Endothelial cell of hepatic sinusoid (primary cell): ENCODE measurements at regions not wholly inside any gene's neighbourhood (a gene's known extent, or its start where the extent isn't known, plus 50 kb on each side); places are given as distances from the start of the nearest gene placed in this dataset.

Experiments used
- in situ Hi-C: cut with HindIII; loops from 2 replicates; pipeline ENCODE4 v1.10.0; 2017; ENCODE audit warnings: low sequenced_read_pairs

GRCh38 chr18:10365021-10365500 lies 89.4 kb upstream of the APCDD1 start:
- in situ Hi-C loops: no loop called here

- in situ Hi-C loops: no loop called here
Measured at GRCh38 chr18:10365901-10366300, 88.5 kb upstream of the APCDD1 start.

- in situ Hi-C loops: no loop called here
Measured at GRCh38 chr18:10367836-10368235, 86.6 kb upstream of the APCDD1 start.

DNA sequence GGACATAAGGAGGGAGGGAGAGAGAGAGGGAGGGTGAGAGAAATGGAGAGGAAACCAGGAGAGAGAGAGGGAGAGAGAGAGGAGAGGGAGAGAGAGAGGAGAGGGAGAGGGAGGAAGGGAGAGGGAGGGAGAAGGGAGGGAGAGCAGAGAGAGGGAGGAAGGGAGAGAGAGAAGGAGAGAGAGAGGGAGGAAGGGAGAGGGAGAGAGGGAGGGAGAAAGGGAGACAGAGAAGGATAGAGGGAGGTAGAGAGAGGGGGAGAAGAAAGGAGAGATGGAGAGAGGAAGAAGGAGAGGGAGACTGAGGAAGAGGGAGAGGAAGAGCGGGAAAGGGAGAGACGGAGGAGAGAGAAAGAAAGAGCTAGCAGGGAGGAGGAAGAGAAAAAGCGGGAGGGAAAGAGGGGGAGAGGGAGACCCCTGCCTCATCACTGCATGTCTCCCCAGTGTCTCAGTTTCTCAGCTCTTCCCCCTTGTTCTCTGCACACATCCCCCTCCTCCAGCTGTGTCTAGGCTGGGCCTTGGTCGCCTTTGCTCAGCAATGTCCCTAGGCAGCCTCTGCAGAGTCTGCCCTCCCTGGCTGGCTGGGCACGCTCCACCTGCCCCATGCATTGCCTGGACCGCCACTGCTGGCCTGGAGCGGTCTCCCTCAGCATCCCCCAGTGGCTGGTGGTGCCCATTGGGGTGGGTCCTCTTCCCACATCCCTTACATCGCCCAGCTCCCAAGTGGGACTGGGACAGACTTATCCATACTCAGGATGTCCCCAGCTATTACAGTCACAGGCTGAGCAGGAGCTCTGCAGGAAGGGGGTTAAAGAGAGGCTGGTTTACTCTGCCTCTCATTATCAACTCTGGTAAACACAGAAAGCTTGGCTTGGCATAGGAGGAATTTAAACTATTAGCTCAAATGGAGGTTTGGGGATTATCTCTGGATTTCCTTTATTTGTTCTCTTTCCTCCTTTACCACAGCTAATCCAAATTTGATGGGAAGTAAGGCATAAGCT lies 85.7 kb upstream of the APCDD1 start:
- in situ Hi-C loops: no loop called here

DNA sequence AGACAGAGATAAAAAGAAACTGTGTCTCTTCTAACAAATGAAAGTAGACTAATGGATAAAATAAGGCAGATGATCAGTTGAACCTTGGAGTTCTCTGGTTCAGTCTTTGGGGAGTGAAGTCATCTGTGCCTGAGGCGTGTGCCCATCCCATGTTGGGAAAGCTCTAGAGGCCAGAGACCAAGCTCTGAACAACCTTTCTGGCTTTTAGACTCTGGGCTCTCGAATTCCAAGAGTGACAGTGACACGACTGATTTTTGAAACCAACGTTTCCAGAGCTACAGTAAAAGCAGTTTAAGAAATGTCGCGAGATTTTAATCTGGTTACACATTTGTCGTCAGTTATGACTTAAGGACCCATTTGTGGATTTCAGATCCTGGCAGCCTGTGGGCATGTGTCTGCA lies 83.7 kb upstream of the APCDD1 start:
- in situ Hi-C loops: no loop called here

DNA sequence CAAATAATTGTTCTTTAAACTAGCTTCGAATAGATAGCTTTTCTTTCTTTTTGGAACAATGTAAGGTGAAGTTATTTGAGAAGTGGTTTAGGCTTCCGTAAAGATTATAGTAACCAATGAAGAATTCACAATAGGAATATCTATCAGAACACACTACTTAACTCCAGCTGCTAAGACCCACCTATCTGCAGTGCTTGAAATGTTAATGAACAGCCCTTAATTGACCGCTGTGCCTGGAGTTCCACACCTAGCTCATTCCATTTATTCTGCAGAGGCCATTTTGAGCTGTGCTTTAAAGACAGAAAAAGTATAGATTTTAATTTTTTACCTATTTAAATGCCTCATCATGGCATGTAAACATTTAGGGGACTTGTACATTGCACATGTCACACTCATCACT lies 83.3 kb upstream of the APCDD1 start:
- in situ Hi-C loops: no loop called here

- in situ Hi-C loops: no loop called here
Measured at GRCh38 chr18:10374195-10374594, 80.2 kb upstream of the APCDD1 start.

GRCh38 chr18:10374636-10375293 lies 79.7 kb upstream of the APCDD1 start:
- in situ Hi-C loops: no loop called here

- in situ Hi-C loops: no loop called here
Measured at GRCh38 chr18:10376731-10377130, 77.7 kb upstream of the APCDD1 start.

DNA sequence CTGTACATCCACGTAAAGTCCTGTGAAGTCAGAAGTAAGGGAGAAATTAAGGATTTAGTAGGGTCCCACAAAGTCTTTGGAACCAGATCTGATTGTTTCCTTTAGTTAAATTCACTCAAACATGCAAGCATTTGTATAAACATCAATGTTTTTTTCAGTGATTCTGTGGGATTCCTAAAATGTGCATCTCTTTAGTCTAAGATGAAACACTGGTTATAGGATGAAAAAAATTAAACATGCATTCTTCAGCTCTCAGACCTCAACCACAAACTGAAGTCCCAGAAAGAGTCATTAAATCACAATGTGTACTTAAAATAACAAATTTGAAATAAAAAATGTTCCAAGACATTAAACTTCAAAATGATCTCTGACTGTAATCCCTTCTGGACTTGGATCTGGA lies 76.5 kb upstream of the APCDD1 start:
- in situ Hi-C loops: no loop called here

DNA sequence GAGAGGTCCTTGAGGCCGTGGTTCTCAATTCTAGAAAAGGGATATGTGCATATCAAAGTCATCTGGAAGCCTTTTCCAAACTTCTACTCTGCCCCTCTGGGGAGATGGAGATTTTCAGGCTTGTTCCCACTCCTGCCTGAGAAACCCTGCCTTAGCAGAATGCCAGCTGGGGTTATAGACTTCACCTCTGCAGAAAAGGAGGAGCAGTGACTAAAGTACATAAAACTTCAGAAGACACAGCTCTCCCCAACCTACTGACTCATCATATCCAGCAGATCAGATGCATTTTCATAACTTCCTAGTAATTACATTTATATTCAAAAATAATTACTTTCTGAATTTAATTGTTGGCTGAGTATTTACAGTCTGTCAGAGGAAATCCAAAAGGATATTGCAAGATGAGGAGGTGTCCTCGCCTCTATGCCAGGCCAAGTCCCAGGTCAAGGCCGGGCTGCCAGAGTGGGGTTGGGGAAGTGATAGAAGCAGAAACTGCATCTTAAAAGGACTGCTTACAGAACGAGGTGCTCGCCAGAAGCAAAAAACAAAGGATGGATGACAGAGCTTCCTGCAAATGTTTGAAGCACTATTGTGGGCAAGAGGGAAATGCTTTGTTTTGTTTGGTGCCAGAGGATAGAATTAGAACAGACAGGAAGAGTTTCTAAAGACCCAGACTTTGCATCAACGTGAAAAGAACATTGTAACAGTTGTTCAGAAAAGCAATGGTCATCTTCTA lies 75.6 kb upstream of the APCDD1 start:
- in situ Hi-C loops: no loop called here

- in situ Hi-C loops: no loop called here
Measured at GRCh38 chr18:10379522-10379921, 74.9 kb upstream of the APCDD1 start.

DNA sequence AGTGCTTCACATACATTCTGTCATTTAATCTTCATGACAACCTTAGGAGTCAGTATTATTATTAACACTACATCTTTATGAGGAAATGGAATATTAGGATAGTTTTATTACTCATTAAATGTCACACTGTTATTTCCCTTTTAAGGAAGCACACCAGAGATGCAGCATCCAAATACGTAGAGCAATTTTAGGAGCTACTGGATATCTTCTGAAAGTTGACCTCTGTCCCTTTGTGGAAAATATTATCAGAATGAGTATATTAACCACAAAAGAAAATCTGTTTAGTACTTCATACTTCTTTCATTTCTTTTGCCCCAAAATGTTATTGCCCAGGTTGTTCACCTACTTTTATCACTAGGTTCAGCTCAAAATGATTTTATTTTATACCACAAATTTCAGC lies 72.9 kb upstream of the APCDD1 start:
- in situ Hi-C loops: no loop called here

GRCh38 chr18:10381951-10382350 lies 72.5 kb upstream of the APCDD1 start:
- in situ Hi-C loops: no loop called here

- in situ Hi-C loops: no loop called here
Measured at GRCh38 chr18:10386049-10386448, 68.4 kb upstream of the APCDD1 start.

GRCh38 chr18:10386956-10387355 lies 67.5 kb upstream of the APCDD1 start:
- in situ Hi-C loops: no loop called here

- in situ Hi-C loops: no loop called here
Measured at GRCh38 chr18:10387399-10387798, 67.0 kb upstream of the APCDD1 start.

DNA sequence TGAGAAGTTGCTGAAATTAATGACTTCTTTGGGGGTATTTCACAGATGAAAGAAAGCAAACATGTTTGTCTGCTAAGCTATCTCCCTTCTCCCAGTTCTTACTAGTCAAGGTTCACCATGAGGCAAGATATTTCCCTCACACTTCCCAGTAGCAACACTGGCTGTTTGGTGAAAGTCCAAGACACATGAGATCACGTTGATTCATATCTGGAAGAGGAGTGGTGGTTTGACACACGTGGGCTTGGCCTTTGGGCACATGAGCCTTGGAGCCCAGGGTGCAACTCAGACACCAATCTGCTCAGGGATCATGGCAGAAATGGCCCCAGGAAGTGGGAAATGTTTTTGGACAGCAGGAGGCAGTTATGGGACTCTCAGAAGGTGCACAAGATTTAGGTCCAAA lies 66.1 kb upstream of the APCDD1 start:
- in situ Hi-C loops: no loop called here

DNA sequence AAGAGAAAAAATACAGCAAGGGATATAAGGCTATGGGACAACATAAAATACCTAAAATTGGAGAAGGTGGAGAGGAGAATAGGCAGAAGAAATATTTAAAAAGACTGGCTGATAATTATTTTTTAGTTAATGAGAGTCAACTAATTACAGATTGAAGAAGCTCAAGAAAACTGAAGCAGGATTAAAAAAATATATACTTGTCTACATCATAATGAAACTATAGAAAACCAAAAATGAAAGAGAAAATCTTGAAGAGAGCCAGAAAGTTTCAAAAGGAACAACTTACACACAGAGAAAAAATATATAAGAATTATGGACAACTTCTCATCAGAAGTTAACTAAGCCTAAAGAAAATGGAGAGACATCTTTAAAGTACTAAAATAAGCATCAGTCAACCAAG lies 62.9 kb upstream of the APCDD1 start:
- in situ Hi-C loops: no loop called here

DNA sequence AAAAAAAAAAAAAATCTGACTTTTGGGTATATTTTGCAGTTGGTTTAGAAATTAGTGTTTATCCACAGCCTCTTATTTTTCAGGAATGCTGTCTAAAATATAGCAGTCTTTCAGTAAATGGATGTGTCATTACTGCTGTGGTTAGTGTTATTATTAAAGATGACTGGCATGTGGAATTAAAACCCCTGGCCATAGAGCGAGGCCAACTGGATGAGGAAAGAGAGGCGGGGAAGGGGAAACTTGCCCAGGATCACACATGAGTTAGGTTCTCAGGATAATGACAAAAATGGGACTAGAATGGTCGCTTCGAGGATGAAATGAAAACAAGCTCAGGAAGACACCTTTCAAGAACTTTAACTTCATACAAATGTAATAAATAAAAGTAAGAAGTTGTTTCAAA lies 57.4 kb upstream of the APCDD1 start:
- in situ Hi-C loops: no loop called here

- in situ Hi-C loops: no loop called here
Measured at GRCh38 chr18:10398571-10398970, 55.9 kb upstream of the APCDD1 start.
